OCI-LY7 (cell line): ENCODE measurements at regions not wholly inside any gene's neighbourhood (a gene's known extent, or its start where the extent isn't known, plus 50 kb on each side); places are given as distances from the start of the nearest gene placed in this dataset.

ENCODE experiments used
- BruUV-seq: library from RNA; stranded (reverse); fragments of 400-500 nt; replicated peaks from 2 replicates; lab custom pipeline; 2021; lab: Mats Ljungman, UMichigan
- CTCF ChIA-PET: fragments of 300-600 bp; sonication (Branson Sonifier 250); formaldehyde crosslinking; loops from one replicate; lab custom pipeline; 2022; ENCODE audit warnings: antibody characterized with exemption; ENCODE audit not compliant: unreplicated experiment; lab: Charles Lee
- POLR2A ChIA-PET: fragments of 300-600 bp; sonication (Branson Sonifier 250); formaldehyde crosslinking; loops from one replicate; lab custom pipeline; 2022; ENCODE audit warnings: antibody characterized with exemption; lab: Charles Lee
- DNase-seq: peaks from one replicate; pipeline ENCODE4 v3.0.0-alpha.2; 2015; ENCODE audit warnings: low spot score
- H2AFZ ChIP-seq: fragments of 200-600 bp; sonication (generic), shearing (Covaris generic); 2 replicates; pipeline ENCODE4 v1.6.1; 2014; ENCODE audit warnings: mild to moderate bottlenecking, antibody characterized with exemption, low read length, moderate library complexity
- H3K27ac ChIP-seq: fragments of 200-600 bp; sonication (generic); 2 replicates; pipeline ENCODE4 v1.5.1; 2014; ENCODE audit warnings: mixed run types, low read depth, mild to moderate bottlenecking, moderate library complexity, low read length, inconsistent platforms; ENCODE audit not compliant: poor library complexity, severe bottlenecking
- H3K36me3 ChIP-seq: fragments of 200-600 bp; sonication (generic); 2 replicates; pipeline ENCODE4 v1.6.1; 2014; ENCODE audit warnings: mild to moderate bottlenecking, antibody characterized with exemption, low read length, moderate library complexity, mixed read lengths; ENCODE audit not compliant: insufficient read depth
- H3K4me1 ChIP-seq: fragments of 200-600 bp; sonication (generic); 2 replicates; pipeline ENCODE4 v1.5.1; 2014; ENCODE audit warnings: mild to moderate bottlenecking, low read length; ENCODE audit not compliant: insufficient read depth, poor library complexity, severe bottlenecking
- H3K4me2 ChIP-seq: fragments of 200-600 bp; sonication (generic); 2 replicates; pipeline ENCODE4 v1.6.1; 2014; ENCODE audit warnings: mild to moderate bottlenecking, low read length
- H3K4me3 ChIP-seq: fragments of 200-600 bp; sonication (generic); 2 replicates; pipeline ENCODE4 v1.5.1; 2014; ENCODE audit warnings: mild to moderate bottlenecking, low read depth, low read length; ENCODE audit not compliant: poor library complexity, severe bottlenecking
- H3K79me2 ChIP-seq: fragments of 200-600 bp; sonication (generic); 2 replicates; pipeline ENCODE4 v1.6.1; 2016; ENCODE audit warnings: low read depth, mild to moderate bottlenecking, low read length, moderate library complexity, mixed read lengths; ENCODE audit not compliant: insufficient read depth
- H3K9me2 ChIP-seq: fragments of 200-600 bp; sonication (generic); 2 replicates; pipeline ENCODE4 v1.6.1; 2016; ENCODE audit warnings: mild to moderate bottlenecking, low read length, mixed read lengths; ENCODE audit not compliant: insufficient read depth
- H3K9me3 ChIP-seq: fragments of 200-600 bp; sonication (generic); 2 replicates; pipeline ENCODE4 v1.6.1; 2014; ENCODE audit warnings: mild to moderate bottlenecking, mixed run types, low read length, mixed read lengths
- H4K20me1 ChIP-seq: fragments of 200-600 bp; sonication (generic); 2 replicates; pipeline ENCODE4 v1.6.1; 2014; ENCODE audit warnings: mild to moderate bottlenecking, antibody characterized with exemption, low read length, moderate library complexity, mixed read lengths; ENCODE audit not compliant: insufficient read depth
- CTCF ChIP-seq: fragments of 200-600 bp; sonication (generic); conservative IDR thresholded peaks from 2 replicates; pipeline ENCODE4 v1.5.1; 2014; ENCODE audit warnings: mild to moderate bottlenecking, antibody characterized with exemption, low read length, moderate library complexity, mixed read lengths
- EZH2phosphoT487 ChIP-seq: fragments of 200-600 bp; sonication (generic); IDR thresholded peaks from 2 replicates; pipeline ENCODE4 v1.6.1; 2018; ENCODE audit warnings: low read depth, borderline replicate concordance, mild to moderate bottlenecking, mixed run types, antibody characterized with exemption, low read length, moderate library complexity, mixed read lengths
- intact Hi-C: fragments of 100-400 bp; cut with micrococcal nuclease; formaldehyde crosslinking; loops from one replicate; pipeline ENCODE4 v1.10.0; 2022; ENCODE audit not compliant: unreplicated experiment

DNA sequence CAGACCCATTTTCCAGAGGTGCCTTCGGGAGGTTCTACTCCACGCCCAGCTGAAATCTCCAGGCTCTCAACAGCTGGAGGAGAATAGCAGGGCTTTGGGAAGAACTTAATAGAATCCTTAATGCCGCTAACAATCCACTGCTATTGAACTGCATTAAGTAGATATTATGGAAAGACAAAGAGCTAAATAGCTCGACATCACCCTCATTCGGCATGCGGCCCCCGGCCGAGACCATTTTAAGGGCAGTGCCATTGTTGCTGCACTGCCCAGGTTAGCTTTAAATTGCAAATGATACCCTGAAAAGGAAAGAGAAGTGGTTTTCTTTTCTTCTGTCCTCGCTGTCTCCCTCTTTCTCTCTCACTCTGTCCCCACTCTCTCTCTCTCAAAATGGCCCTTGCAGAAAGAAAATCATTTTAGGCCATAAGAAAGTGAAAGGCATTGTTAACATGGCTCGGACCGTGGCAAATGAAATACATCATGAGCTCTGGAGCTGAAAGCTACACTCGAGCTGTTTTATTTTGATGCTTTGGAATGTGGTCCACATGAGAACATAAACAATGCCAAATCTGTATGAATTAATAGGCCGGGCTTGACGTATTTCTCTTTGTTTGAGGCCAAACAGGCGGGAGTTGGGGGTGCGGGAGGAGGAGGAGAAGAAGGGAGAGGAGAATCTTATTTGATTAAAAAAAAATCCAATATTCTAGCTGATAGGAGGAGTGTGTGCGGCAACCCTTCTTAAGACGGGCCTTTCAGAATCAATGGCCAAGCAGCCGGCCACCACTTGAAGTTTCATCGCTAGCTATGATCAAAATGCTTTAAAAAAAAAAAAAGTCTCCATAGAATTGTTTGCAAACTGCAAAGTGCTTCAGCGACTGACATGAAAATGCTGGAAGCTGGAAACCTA is 298.8 kb upstream of the IRX3 start:
- H3K4me2 ChIP-seq, result no peak overlapping the region
- H2AFZ ChIP-seq, result no peak overlapping the region
- no peak overlapping the region for H3K4me3 ChIP-seq
- TF ChIP-seq CTCF, result no peak
- no peak for TF ChIP-seq EZH2phosphoT487
- DNase-seq, result no peak
- H4K20me1 ChIP-seq, result no peaks in the 10 kb centered on the region
- intact Hi-C loops, result no loop called here
- BruUV-seq, result no TSS peak
- no peaks in the 10 kb centered on the region for H3K9me2 ChIP-seq
- POLR2A ChIA-PET, result interaction anchor here (0.5 to 0.9 kb wide), 2 partner anchors 16 to 234 kb away, joined by 3 to 5 read pairs; no protein-coding TSS in a partner anchor
- CTCF ChIA-PET, result no interaction called here
- no peaks in the 10 kb centered on the region for H3K4me1 ChIP-seq
- no peaks in the 10 kb centered on the region for H3K9me3 ChIP-seq
- no peaks in the 10 kb centered on the region for H3K36me3 ChIP-seq
- H3K79me2 ChIP-seq, result no peaks in the 10 kb centered on the region
- no peak overlapping the region for H3K27ac ChIP-seq

DNA sequence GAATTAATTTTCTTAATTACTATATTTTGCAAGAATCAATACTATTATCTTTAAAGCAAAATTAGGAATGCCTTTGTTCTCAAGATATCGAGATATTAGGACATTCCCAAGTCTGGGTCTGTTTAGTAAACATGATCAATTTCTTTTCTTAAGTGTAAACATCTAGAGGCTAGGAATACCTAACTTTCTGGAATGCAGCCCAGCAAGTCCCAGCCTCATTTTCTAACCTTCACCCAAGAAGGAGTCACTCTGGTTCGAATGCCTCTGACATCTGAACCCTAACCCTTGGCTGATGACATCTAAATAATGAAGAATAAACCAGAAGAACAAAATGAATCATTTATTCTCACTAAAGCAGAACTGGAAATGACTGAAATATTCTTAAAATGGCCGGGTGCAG is 297.5 kb upstream of the IRX3 start:
- H3K4me1 ChIP-seq, result no peaks in the 10 kb centered on the region
- no peaks in the 10 kb centered on the region for H3K9me2 ChIP-seq
- no TSS peak for BruUV-seq
- no peaks in the 10 kb centered on the region for H3K36me3 ChIP-seq
- no peak overlapping the region for H3K4me3 ChIP-seq
- intact Hi-C loops, result no loop called here
- ChIA-PET POLR2A (no interaction called here), CTCF (no interaction called here)
- H3K9me3 ChIP-seq, result no peaks in the 10 kb centered on the region
- no peaks in the 10 kb centered on the region for H4K20me1 ChIP-seq
- no peak overlapping the region for H2AFZ ChIP-seq
- H3K4me2 ChIP-seq, result no peak overlapping the region
- no peaks in the 10 kb centered on the region for H3K79me2 ChIP-seq
- H3K27ac ChIP-seq, result no peak overlapping the region
- no peak for DNase-seq
- no peak for TF ChIP-seq EZH2phosphoT487
- no peak for TF ChIP-seq CTCF

DNA sequence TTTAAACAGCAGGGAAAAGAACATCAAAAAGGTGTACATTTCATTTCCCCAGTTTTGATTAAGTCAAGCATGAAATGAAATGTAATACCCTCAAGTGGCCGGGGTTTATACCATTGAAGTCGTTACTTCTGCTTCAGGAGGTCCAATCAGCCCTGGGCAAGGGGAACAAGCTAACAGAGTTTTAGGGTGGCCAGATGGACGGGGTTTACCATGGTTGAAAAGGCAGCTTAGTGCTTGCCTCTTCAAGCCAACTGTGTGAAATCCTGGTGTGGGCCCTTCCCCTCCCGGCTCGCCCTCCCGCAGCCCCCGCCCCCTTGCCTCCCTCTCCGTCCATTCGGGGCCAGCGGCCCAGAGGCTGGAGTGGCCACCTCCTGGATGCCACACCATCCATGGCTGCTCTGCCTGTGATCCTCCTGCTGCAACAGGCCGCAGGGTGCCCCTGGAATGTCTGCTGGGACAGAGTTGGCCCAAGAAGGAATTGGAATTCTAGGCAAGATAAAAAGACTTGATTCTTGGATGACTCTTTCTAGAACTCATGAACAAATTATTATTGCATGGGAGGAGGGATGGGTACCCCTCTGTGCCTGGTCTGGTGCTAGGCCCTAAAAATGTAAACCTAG is 296.2 kb upstream of the IRX3 start:
- H3K4me2 ChIP-seq, result no peak overlapping the region
- no TSS peak for BruUV-seq
- no peak overlapping the region for H3K4me3 ChIP-seq
- no peaks in the 10 kb centered on the region for H3K36me3 ChIP-seq
- H2AFZ ChIP-seq, result no peak overlapping the region
- H3K9me2 ChIP-seq, result no peaks in the 10 kb centered on the region
- no peaks in the 10 kb centered on the region for H3K4me1 ChIP-seq
- intact Hi-C loops, result no loop called here
- TF ChIP-seq EZH2phosphoT487 (no peak), CTCF (no peak)
- POLR2A ChIA-PET, result no interaction called here
- CTCF ChIA-PET, result no interaction called here
- no peak overlapping the region for H3K27ac ChIP-seq
- DNase-seq, result no peak
- no peaks in the 10 kb centered on the region for H3K79me2 ChIP-seq
- H4K20me1 ChIP-seq, result no peaks in the 10 kb centered on the region
- H3K9me3 ChIP-seq, result no peaks in the 10 kb centered on the region
